ENCODE measurements at regions not wholly inside any gene's neighbourhood (a gene's known extent, or its start where the extent isn't known, plus 50 kb on each side); places are given as distances from the start of the nearest gene placed in this dataset.

DNA sequence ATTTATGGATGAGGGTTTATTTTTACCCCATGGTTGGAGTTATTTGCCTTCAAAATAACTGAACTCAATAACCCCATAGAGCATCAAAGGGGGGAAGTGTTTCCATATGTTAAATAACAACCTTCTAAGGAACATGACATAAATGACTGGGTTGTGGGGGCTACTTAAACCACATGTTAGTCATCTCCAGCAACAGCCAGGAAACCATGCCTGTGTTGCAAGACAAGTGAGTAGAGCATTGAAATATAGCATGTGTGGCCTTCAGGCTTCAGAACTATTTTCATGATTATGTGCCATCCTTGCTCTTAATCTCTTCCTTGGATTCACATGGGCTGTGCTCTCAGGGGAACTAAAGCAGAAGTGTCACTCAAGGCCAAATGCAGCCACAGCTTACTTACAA lies 431.2 kb downstream of the AGTPBP1 start:
- TF ChIP-seq, protein P1, sequence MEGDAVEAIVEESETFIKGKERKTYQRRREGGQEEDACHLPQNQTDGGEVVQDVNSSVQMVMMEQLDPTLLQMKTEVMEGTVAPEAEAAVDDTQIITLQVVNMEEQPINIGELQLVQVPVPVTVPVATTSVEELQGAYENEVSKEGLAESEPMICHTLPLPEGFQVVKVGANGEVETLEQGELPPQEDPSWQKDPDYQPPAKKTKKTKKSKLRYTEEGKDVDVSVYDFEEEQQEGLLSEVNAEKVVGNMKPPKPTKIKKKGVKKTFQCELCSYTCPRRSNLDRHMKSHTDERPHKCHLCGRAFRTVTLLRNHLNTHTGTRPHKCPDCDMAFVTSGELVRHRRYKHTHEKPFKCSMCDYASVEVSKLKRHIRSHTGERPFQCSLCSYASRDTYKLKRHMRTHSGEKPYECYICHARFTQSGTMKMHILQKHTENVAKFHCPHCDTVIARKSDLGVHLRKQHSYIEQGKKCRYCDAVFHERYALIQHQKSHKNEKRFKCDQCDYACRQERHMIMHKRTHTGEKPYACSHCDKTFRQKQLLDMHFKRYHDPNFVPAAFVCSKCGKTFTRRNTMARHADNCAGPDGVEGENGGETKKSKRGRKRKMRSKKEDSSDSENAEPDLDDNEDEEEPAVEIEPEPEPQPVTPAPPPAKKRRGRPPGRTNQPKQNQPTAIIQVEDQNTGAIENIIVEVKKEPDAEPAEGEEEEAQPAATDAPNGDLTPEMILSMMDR (IDR thresholded peaks at IDR 0.05; ENCODE audit: borderline replicate concordance, extremely low read depth, low read length, poor library complexity, severe bottlenecking): no peak
- TF ChIP-seq EZH2 (IDR thresholded peaks at IDR 0.05; ENCODE audit: borderline replicate concordance, low read depth, low read length, severe bottlenecking): no peak

All from DND-41 (cell line).